GM12878 (cell line): ENCODE measurements at regions not wholly inside any gene's neighbourhood (a gene's known extent, or its start where the extent isn't known, plus 50 kb on each side); places are given as distances from the start of the nearest gene placed in this dataset.

Experiments used
- ATAC-seq: fragments of 200-7000 bp; cut with Tn5 transposase; 3 replicates; pipeline ENCODE4 v1.9.1; 2020; ENCODE audit warnings: mild to moderate bottlenecking, moderate library complexity
- BruUV-seq: library from RNA; stranded (reverse); fragments of 400-500 nt; replicated peaks from 2 replicates; lab custom pipeline; 2021; lab: Mats Ljungman, UMichigan
- CTCF ChIA-PET: fragments of 300-600 bp; sonication (Branson Sonifier 250); formaldehyde crosslinking; extraction: SDS; loops from one replicate; lab custom pipeline; 2021; ENCODE audit warnings: inconsistent platforms; lab: Yijun Ruan, JAX
- POLR2A ChIA-PET: fragments of 350-600 bp; formaldehyde crosslinking; extraction: SDS; loops from one replicate; lab custom pipeline; 2021; ENCODE audit warnings: inconsistent platforms; lab: Charles Lee
- RAD21 ChIA-PET: fragments of 300-600 bp; sonication (Branson Sonifier 250); formaldehyde crosslinking; loops from one replicate; lab custom pipeline; 2023; ENCODE audit warnings: antibody characterized with exemption; ENCODE audit not compliant: unreplicated experiment; lab: Charles Lee
- SMC1A ChIA-PET: fragments of 300-600 bp; sonication (Branson Sonifier 250); formaldehyde crosslinking; loops from one replicate; lab custom pipeline; 2023; ENCODE audit not compliant: unreplicated experiment, uncharacterized antibody; lab: Charles Lee
- DNase-seq: peaks from one replicate; pipeline ENCODE4 v3.0.0-alpha.2; 2011; ENCODE audit warnings: low read depth, low spot score
- FAIRE-seq: peaks from 3 replicates; lab custom pipeline; 2011; peaks lifted over from hg19 to GRCh38; lab: Jason Lieb, UNC
- H2AFZ ChIP-seq: 2 replicates; pipeline ENCODE4 v1.6.0; 2011; ENCODE audit warnings: low read depth, low read length, control low read depth; ENCODE audit not compliant: control insufficient read depth
- H3K27ac ChIP-seq: 2 replicates; pipeline ENCODE4 v1.5.1; 2011; ENCODE audit warnings: control low read depth; ENCODE audit not compliant: control insufficient read depth, insufficient read depth
- H3K27me3 ChIP-seq, 2 experiments: replicated peaks in 1 of 2; 2 replicates each; pipeline versions ENCODE4 v1.6.0 to v1.6.1; 2011; ENCODE audit warnings: low read length in 1 of 2; ENCODE audit not compliant: control insufficient read depth in 2 of 2, insufficient read depth in 2 of 2
- H3K36me3 ChIP-seq, 2 experiments: 2 replicates each; pipeline ENCODE4 v1.5.1; 2011; ENCODE audit warnings: low read length in 1 of 2; ENCODE audit not compliant: control insufficient read depth in 2 of 2, insufficient read depth in 2 of 2
- H3K4me1 ChIP-seq: 2 replicates; pipeline ENCODE4 v1.6.1; 2011; ENCODE audit warnings: mild to moderate bottlenecking, low read length, moderate library complexity, mixed read lengths; ENCODE audit not compliant: control insufficient read depth, insufficient read depth
- H3K4me2 ChIP-seq: 2 replicates; pipeline ENCODE4 v1.6.0; 2011; ENCODE audit warnings: control low read depth; ENCODE audit not compliant: control insufficient read depth, insufficient read depth
- H3K4me3 ChIP-seq: fragments of 200-600 bp; sonication (generic); 2 replicates; pipeline ENCODE4 v1.5.1; 2016
- H3K79me2 ChIP-seq: 2 replicates; pipeline ENCODE4 v1.6.0; 2011; ENCODE audit warnings: low read length; ENCODE audit not compliant: control insufficient read depth, insufficient read depth
- H3K9ac ChIP-seq: 2 replicates; pipeline ENCODE4 v1.8.0; 2011; ENCODE audit warnings: low read length, control low read depth, mixed read lengths; ENCODE audit not compliant: control insufficient read depth, insufficient read depth
- H3K9me3 ChIP-seq: replicated peaks from 3 replicates; pipeline ENCODE4 v1.5.1; 2011; ENCODE audit warnings: mild to moderate bottlenecking, low read length; ENCODE audit not compliant: control insufficient read depth, insufficient read depth
- H4K20me1 ChIP-seq: 2 replicates; pipeline ENCODE4 v1.6.0; 2011; ENCODE audit not compliant: control insufficient read depth, insufficient read depth
- CTCF ChIP-seq, 3 experiments: IDR thresholded peaks in 2 of 3; conservative IDR thresholded peaks in 1 of 3; 2 replicates each; pipeline ENCODE4 v1.5.1; 2011; ENCODE audit warnings: low read depth in 3 of 3, low read length in 3 of 3, mild to moderate bottlenecking in 3 of 3, control low read depth in 2 of 3, moderate library complexity in 2 of 3, inconsistent platforms in 1 of 3, mixed read lengths in 1 of 3; ENCODE audit not compliant: control insufficient read depth in 2 of 3, insufficient read depth in 1 of 3; ENCODE audit errors: extremely low read depth in 1 of 3
- DPF2 ChIP-seq: fragments of 450-650 bp; IDR thresholded peaks from 2 replicates; pipeline ENCODE4 v1.6.1; 2017; ENCODE audit warnings: mild to moderate bottlenecking
- MTA3 ChIP-seq: IDR thresholded peaks from 2 replicates; pipeline ENCODE4 v1.6.1; 2012; ENCODE audit warnings: low read length, inconsistent platforms, borderline replicate concordance
- NBN ChIP-seq: fragments of 450-650 bp; IDR thresholded peaks from 2 replicates; pipeline ENCODE4 v1.6.1; 2016
- NFYB ChIP-seq: IDR thresholded peaks from 2 replicates; pipeline ENCODE4 v1.6.1; 2011; ENCODE audit warnings: low read depth, mild to moderate bottlenecking, low read length, improper control_type of control experiment, moderate library complexity; ENCODE audit not compliant: insufficient read depth
- SMC3 ChIP-seq: IDR thresholded peaks from 2 replicates; pipeline ENCODE4 v1.6.1; 2011; ENCODE audit warnings: low read length, improper control_type of control experiment, borderline replicate concordance
- TCF12 ChIP-seq: IDR thresholded peaks from 2 replicates; pipeline ENCODE4 v1.6.1; 2011; ENCODE audit warnings: low read depth, mild to moderate bottlenecking, low read length
- WGBS: methylation state at CpG from one replicate; pipeline ENCODE4 v1.1.6; 2016; ENCODE audit warnings: low lambda C conversion rate; ENCODE audit not compliant: insufficient replicate concordance, insufficient coverage; ENCODE audit errors: missing lambda C conversion rate; 5-methylcytosine and 5-hydroxymethylcytosine counted together
- in situ Hi-C: fragments of 300-500 bp; cut with MboI; formaldehyde crosslinking; loops from 9 replicates; pipeline ENCODE4 v1.14.3; 2018; ENCODE audit warnings: mixed read lengths
- intact Hi-C: fragments of 100-400 bp; cut with micrococcal nuclease; formaldehyde crosslinking; loops from one replicate; pipeline ENCODE4 v1.14.2; 2022; ENCODE audit not compliant: unreplicated experiment
- TF ChIP-seq, protein P1 (sequence below): fragments of 450-650 bp; IDR thresholded peaks from 2 replicates; pipeline ENCODE4 v1.6.1; 2017; ENCODE audit warnings: mild to moderate bottlenecking, moderate library complexity
- TF ChIP-seq, protein P2 (sequence below): fragments of 450-650 bp; IDR thresholded peaks from 2 replicates; pipeline ENCODE4 v1.6.1; 2016; ENCODE audit warnings: mild to moderate bottlenecking

DNA sequence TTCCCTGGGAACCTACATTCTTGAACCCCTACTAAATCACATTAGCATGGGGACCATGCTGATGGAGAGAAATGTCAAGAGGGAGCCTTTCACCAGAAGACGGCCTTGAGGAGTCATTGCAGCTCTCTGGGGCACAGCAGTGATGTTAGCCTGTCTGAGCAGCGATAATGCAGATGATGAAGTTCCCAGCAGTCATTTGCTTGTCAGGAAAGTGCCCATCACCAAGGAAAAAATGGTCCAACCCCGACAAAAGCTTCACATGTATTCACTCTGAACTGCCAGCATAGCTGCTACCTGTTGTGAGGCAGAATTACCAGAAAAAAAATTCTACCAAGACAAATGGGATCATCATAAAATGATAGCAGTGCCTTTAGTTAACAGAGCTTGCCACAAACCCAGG lies 238.4 kb upstream of the UMPS start (continued):
- TF ChIP-seq, protein P1, sequence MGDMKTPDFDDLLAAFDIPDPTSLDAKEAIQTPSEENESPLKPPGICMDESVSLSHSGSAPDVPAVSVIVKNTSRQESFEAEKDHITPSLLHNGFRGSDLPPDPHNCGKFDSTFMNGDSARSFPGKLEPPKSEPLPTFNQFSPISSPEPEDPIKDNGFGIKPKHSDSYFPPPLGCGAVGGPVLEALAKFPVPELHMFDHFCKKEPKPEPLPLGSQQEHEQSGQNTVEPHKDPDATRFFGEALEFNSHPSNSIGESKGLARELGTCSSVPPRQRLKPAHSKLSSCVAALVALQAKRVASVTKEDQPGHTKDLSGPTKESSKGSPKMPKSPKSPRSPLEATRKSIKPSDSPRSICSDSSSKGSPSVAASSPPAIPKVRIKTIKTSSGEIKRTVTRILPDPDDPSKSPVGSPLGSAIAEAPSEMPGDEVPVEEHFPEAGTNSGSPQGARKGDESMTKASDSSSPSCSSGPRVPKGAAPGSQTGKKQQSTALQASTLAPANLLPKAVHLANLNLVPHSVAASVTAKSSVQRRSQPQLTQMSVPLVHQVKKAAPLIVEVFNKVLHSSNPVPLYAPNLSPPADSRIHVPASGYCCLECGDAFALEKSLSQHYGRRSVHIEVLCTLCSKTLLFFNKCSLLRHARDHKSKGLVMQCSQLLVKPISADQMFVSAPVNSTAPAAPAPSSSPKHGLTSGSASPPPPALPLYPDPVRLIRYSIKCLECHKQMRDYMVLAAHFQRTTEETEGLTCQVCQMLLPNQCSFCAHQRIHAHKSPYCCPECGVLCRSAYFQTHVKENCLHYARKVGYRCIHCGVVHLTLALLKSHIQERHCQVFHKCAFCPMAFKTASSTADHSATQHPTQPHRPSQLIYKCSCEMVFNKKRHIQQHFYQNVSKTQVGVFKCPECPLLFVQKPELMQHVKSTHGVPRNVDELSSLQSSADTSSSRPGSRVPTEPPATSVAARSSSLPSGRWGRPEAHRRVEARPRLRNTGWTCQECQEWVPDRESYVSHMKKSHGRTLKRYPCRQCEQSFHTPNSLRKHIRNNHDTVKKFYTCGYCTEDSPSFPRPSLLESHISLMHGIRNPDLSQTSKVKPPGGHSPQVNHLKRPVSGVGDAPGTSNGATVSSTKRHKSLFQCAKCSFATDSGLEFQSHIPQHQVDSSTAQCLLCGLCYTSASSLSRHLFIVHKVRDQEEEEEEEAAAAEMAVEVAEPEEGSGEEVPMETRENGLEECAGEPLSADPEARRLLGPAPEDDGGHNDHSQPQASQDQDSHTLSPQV = no peak
- TF ChIP-seq, protein P2, sequence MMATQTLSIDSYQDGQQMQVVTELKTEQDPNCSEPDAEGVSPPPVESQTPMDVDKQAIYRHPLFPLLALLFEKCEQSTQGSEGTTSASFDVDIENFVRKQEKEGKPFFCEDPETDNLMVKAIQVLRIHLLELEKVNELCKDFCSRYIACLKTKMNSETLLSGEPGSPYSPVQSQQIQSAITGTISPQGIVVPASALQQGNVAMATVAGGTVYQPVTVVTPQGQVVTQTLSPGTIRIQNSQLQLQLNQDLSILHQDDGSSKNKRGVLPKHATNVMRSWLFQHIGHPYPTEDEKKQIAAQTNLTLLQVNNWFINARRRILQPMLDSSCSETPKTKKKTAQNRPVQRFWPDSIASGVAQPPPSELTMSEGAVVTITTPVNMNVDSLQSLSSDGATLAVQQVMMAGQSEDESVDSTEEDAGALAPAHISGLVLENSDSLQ = no peak
- TF ChIP-seq, all 136 proteins: peak for 0

- ChIA-PET CTCF (interaction anchor here (0.6 to 1.3 kb wide), 3 partner anchors 55 to 738 kb away, joined by 3 to 4 read pairs (median 4); no protein-coding TSS in a partner anchor), RAD21 (no interaction called here), POLR2A (interaction anchor here (0.6 kb wide), 1 partner anchor 43 kb away, joined by 3 read pairs; no protein-coding TSS in a partner anchor), SMC1A (no interaction called here)
- Histone ChIP-seq H3K9me3 (no peaks in the 10 kb centered on the region), H3K4me3 (no peak overlapping the region), H3K27me3 (0 out of 4 replicates have a peak, but pooled peaks cover 0 to 2% of the 10 kb centered on the region in 2 experiments), H2AFZ (peak overlapping the region; percentile 11; the same call in 1 of the 2 replicates), H3K79me2 (no peaks in the 10 kb centered on the region), H3K27ac (no peak overlapping the region), H3K4me1 (no peaks in the 10 kb centered on the region), H3K36me3 (no peaks in the 10 kb centered on the region), H4K20me1 (no peaks in the 10 kb centered on the region; the same call in 1 of the 2 replicates), H3K4me2 (no peak overlapping the region), H3K9ac (no peak overlapping the region)
- ATAC-seq (peak; percentile 71), FAIRE-seq (peak; percentile 31), DNase-seq (no peak)
- TF ChIP-seq MTA3 (no peak), CTCF (IDR thresholded peaks at IDR 0.05 in 2 of 3, conservative IDR thresholded peaks at IDR 0.05 in 1 of 3; ENCODE audit: control insufficient read depth in 2 of 3, extremely low read depth in 1 of 3, insufficient read depth in 1 of 3, low read depth in 3 of 3, low read length in 3 of 3) (peak; percentile 28 to 37 (median 34); a peak in 4 of 6 replicates), DPF2 (no peak), NBN (no peak), TCF12 (no peak), SMC3 (0 out of 2 replicates have a peak, but pooled peaks have one; percentile 3), NFYB (no peak)
- WGBS = 48% methylated on average over 4 of the region's 4 CpGs
- no TSS peak for BruUV-seq
- intact Hi-C loops = loop anchor here (2.0 kb wide), 1 partner anchor 58 kb away; no protein-coding TSS in a partner anchor
- in situ Hi-C loops = no loop called here
Measured at GRCh38 chr3:124492824-124493223, 237.4 kb upstream of the UMPS start.
